ENCODE measurements at regions not wholly inside any gene's neighbourhood (a gene's known extent, or its start where the extent isn't known, plus 50 kb on each side); places are given as distances from the start of the nearest gene placed in this dataset.

- Histone ChIP-seq H3K36me3 (ENCODE audit: control insufficient read depth, insufficient read depth, low read length) (no peaks in the 10 kb centered on the region), H3K4me3 (ENCODE audit: low read depth in 2 of 2, low read length in 2 of 2) (no peak overlapping the region), H3K27ac (ENCODE audit: low read length) (no peak overlapping the region), H3K27me3 (ENCODE audit: control insufficient read depth, insufficient read depth, low read length) (no peaks in the 10 kb centered on the region), H3K9me3 (ENCODE audit: control insufficient read depth, insufficient read depth, low read depth, low read length) (no peaks in the 10 kb centered on the region), H3K4me1 (ENCODE audit: control insufficient read depth, insufficient read depth, low read length) (no peaks in the 10 kb centered on the region)
- BruUV-seq (replicated peaks) = no TSS peak
- POLR2A ChIA-PET = interaction anchor here (0.5 kb wide), 1 partner anchor 1199 kb away, joined by 8 read pairs; no protein-coding TSS in a partner anchor
- DNase-seq (ENCODE audit: low read depth, low spot score) (no peak), ATAC-seq (no peak)
- in situ Hi-C loops (cut with HindIII; ENCODE audit: low pct_unique_long_range_greater_than_20kb, low sequenced_read_pairs) (no loop called here), intact Hi-C loops (cut with micrococcal nuclease; ENCODE audit: unreplicated experiment) (no loop called here)
- CTCF ChIA-PET = no interaction called here
- TF ChIP-seq, protein P1, sequence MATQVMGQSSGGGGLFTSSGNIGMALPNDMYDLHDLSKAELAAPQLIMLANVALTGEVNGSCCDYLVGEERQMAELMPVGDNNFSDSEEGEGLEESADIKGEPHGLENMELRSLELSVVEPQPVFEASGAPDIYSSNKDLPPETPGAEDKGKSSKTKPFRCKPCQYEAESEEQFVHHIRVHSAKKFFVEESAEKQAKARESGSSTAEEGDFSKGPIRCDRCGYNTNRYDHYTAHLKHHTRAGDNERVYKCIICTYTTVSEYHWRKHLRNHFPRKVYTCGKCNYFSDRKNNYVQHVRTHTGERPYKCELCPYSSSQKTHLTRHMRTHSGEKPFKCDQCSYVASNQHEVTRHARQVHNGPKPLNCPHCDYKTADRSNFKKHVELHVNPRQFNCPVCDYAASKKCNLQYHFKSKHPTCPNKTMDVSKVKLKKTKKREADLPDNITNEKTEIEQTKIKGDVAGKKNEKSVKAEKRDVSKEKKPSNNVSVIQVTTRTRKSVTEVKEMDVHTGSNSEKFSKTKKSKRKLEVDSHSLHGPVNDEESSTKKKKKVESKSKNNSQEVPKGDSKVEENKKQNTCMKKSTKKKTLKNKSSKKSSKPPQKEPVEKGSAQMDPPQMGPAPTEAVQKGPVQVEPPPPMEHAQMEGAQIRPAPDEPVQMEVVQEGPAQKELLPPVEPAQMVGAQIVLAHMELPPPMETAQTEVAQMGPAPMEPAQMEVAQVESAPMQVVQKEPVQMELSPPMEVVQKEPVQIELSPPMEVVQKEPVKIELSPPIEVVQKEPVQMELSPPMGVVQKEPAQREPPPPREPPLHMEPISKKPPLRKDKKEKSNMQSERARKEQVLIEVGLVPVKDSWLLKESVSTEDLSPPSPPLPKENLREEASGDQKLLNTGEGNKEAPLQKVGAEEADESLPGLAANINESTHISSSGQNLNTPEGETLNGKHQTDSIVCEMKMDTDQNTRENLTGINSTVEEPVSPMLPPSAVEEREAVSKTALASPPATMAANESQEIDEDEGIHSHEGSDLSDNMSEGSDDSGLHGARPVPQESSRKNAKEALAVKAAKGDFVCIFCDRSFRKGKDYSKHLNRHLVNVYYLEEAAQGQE (IDR thresholded peaks at IDR 0.05; ENCODE audit: insufficient read depth in 1 of 2, low read depth in 2 of 2, low read length in 1 of 2) = no peak
- TF ChIP-seq, protein P2, sequence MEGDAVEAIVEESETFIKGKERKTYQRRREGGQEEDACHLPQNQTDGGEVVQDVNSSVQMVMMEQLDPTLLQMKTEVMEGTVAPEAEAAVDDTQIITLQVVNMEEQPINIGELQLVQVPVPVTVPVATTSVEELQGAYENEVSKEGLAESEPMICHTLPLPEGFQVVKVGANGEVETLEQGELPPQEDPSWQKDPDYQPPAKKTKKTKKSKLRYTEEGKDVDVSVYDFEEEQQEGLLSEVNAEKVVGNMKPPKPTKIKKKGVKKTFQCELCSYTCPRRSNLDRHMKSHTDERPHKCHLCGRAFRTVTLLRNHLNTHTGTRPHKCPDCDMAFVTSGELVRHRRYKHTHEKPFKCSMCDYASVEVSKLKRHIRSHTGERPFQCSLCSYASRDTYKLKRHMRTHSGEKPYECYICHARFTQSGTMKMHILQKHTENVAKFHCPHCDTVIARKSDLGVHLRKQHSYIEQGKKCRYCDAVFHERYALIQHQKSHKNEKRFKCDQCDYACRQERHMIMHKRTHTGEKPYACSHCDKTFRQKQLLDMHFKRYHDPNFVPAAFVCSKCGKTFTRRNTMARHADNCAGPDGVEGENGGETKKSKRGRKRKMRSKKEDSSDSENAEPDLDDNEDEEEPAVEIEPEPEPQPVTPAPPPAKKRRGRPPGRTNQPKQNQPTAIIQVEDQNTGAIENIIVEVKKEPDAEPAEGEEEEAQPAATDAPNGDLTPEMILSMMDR (IDR thresholded peaks at IDR 0.05) = no peak
- no peak for TF ChIP-seq SIN3A (IDR thresholded peaks at IDR 0.05; ENCODE audit: borderline replicate concordance, insufficient read depth, low read depth, low read length)
- no peak for TF ChIP-seq TCF7L2 (IDR thresholded peaks at IDR 0.05; ENCODE audit: low read depth, low read length)
- no peak for TF ChIP-seq POLR2AphosphoS5 (IDR thresholded peaks at IDR 0.05; ENCODE audit: low read depth, low read length)
Measured at GRCh38 chr20:57086066-57086465, 180.4 kb downstream of the BMP7 start.

- in situ Hi-C loops (cut with HindIII; ENCODE audit: low pct_unique_long_range_greater_than_20kb, low sequenced_read_pairs) (no loop called here), intact Hi-C loops (cut with micrococcal nuclease; ENCODE audit: unreplicated experiment) (no loop called here)
- Histone ChIP-seq H3K27ac (ENCODE audit: low read length) (no peak overlapping the region), H3K4me3 (ENCODE audit: low read depth in 2 of 2, low read length in 2 of 2) (no peak overlapping the region), H3K9me3 (ENCODE audit: control insufficient read depth, insufficient read depth, low read depth, low read length) (no peaks in the 10 kb centered on the region), H3K36me3 (ENCODE audit: control insufficient read depth, insufficient read depth, low read length) (no peaks in the 10 kb centered on the region), H3K27me3 (ENCODE audit: control insufficient read depth, insufficient read depth, low read length) (no peaks in the 10 kb centered on the region), H3K4me1 (ENCODE audit: control insufficient read depth, insufficient read depth, low read length) (no peaks in the 10 kb centered on the region; the same call in 1 of the 2 replicates)
- DNase-seq (ENCODE audit: low read depth, low spot score) (no peak), ATAC-seq (no peak)
- TF ChIP-seq POLR2AphosphoS5 (IDR thresholded peaks at IDR 0.05; ENCODE audit: low read depth, low read length) (no peak), SIN3A (IDR thresholded peaks at IDR 0.05; ENCODE audit: borderline replicate concordance, insufficient read depth, low read depth, low read length) (no peak), TCF7L2 (IDR thresholded peaks at IDR 0.05; ENCODE audit: low read depth, low read length) (no peak)
- TF ChIP-seq, protein P2 (IDR thresholded peaks at IDR 0.05) = no peak
- TF ChIP-seq, protein P1 (IDR thresholded peaks at IDR 0.05; ENCODE audit: insufficient read depth in 1 of 2, low read depth in 2 of 2, low read length in 1 of 2) = no peak
- ChIA-PET CTCF (interaction anchor here (0.6 kb wide), 1 partner anchor 40 kb away, joined by 4 read pairs; no protein-coding TSS in a partner anchor), POLR2A (no interaction called here)
- no TSS peak for BruUV-seq (replicated peaks)
Measured at GRCh38 chr20:57087102-57087501, 179.3 kb downstream of the BMP7 start.
